Prostate gland (tissue), 2 donors: ENCODE measurements at regions not wholly inside any gene's neighbourhood (a gene's known extent, or its start where the extent isn't known, plus 50 kb on each side); places are given as distances from the start of the nearest gene placed in this dataset.

Experiments
- CTCF ChIP-seq, 4 experiments: fragments of 200-600 bp in 2 of 4; fragments of 450-650 bp in 2 of 4; sonication (generic) in 2 of 4; IDR thresholded peaks; 1 replicate in 3 of 4; 2 replicates in 1 of 4; pipeline ENCODE4 v1.5.1; 2016 to 2019; ENCODE audit warnings: antibody characterized with exemption in 4 of 4, mild to moderate bottlenecking in 2 of 4, moderate library complexity in 2 of 4
- POLR2AphosphoS5 ChIP-seq: sonication (generic); formaldehyde crosslinking; IDR thresholded peaks from one replicate; pipeline ENCODE4 v1.6.1; 2017; ENCODE audit warnings: antibody characterized with exemption

GRCh38 chr5:12652201-12652600, 748.0 kb upstream of the CTNND2 start:
- TF ChIP-seq POLR2AphosphoS5 (no peak), CTCF (IDR thresholded peaks at IDR 0.05) (no peak)
